Neural cell (in vitro differentiated cells): ENCODE measurements at regions not wholly inside any gene's neighbourhood (a gene's known extent, or its start where the extent isn't known, plus 50 kb on each side); places are given as distances from the start of the nearest gene placed in this dataset.

Experiments
- H2AFZ ChIP-seq: fragments of 200-600, 300-800 bp; sonication (generic), shearing (Covaris generic); 2 replicates; pipeline ENCODE4 v1.6.0; 2014; ENCODE audit warnings: low read depth, mild to moderate bottlenecking, antibody characterized with exemption, low read length, moderate library complexity
- H3F3A ChIP-seq: fragments of 200-600 bp; shearing (Covaris generic); 2 replicates; pipeline ENCODE4 v1.6.1; 2016; ENCODE audit warnings: mild to moderate bottlenecking, moderate library complexity, mixed read lengths, antibody characterized with exemption, low read length; ENCODE audit not compliant: insufficient read depth, poor library complexity, severe bottlenecking
- H3K27ac ChIP-seq: fragments of 200-600, 300-800 bp; sonication (generic), shearing (Covaris generic); 2 replicates; pipeline ENCODE4 v1.5.1; 2014; ENCODE audit warnings: mild to moderate bottlenecking, low read length, moderate library complexity
- H3K27me3 ChIP-seq: fragments of 300-800, 200-600 bp; sonication (generic), shearing (Covaris generic); 2 replicates; pipeline ENCODE4 v1.6.0; 2014; ENCODE audit warnings: mild to moderate bottlenecking, low read depth, low read length, moderate library complexity; ENCODE audit not compliant: insufficient read depth
- H3K36me3 ChIP-seq: fragments of 300-800, 200-600 bp; sonication (generic), shearing (Covaris generic); 2 replicates; pipeline ENCODE4 v1.5.1; 2014; ENCODE audit warnings: mild to moderate bottlenecking, antibody characterized with exemption, low read length, moderate library complexity; ENCODE audit not compliant: insufficient read depth
- H3K4me2 ChIP-seq: fragments of 300-800, 200-600 bp; sonication (generic), shearing (Covaris generic); 2 replicates; pipeline ENCODE4 v1.6.0; 2014; ENCODE audit warnings: mild to moderate bottlenecking, low read length
- H3K4me3 ChIP-seq: fragments of 300-800, 200-600 bp; sonication (generic), shearing (Covaris generic); 2 replicates; pipeline ENCODE4 v1.5.1; 2014; ENCODE audit warnings: mild to moderate bottlenecking, low read length, moderate library complexity
- H3K79me2 ChIP-seq: fragments of 200-600 bp; shearing (Covaris generic); replicated peaks from 2 replicates; pipeline ENCODE4 v1.6.0; 2014; ENCODE audit warnings: mild to moderate bottlenecking, low read length, moderate library complexity; ENCODE audit not compliant: insufficient read depth
- H3K9ac ChIP-seq: fragments of 300-800, 200-600 bp; sonication (generic), shearing (Covaris generic); 2 replicates; pipeline ENCODE4 v1.6.1; 2016; ENCODE audit warnings: mild to moderate bottlenecking, low read length, mixed read lengths
- H3K9me2 ChIP-seq: fragments of 200-600 bp; shearing (Covaris generic); 2 replicates; pipeline ENCODE4 v1.6.1; 2016; ENCODE audit warnings: mild to moderate bottlenecking, low read length, mixed read lengths; ENCODE audit not compliant: insufficient read depth
- H3K9me3 ChIP-seq: fragments of 200-600, 300-800 bp; sonication (generic), shearing (Covaris generic); 2 replicates; pipeline ENCODE4 v1.6.1; 2016; ENCODE audit warnings: mild to moderate bottlenecking, mixed run types, low read length, moderate library complexity, mixed read lengths
- H4K20me1 ChIP-seq: fragments of 200-600 bp; shearing (Covaris generic); 2 replicates; pipeline ENCODE4 v1.6.1; 2016; ENCODE audit warnings: mild to moderate bottlenecking, mixed run types; ENCODE audit not compliant: insufficient read depth
- CTCF ChIP-seq: fragments of 450-650 bp; IDR thresholded peaks from 2 replicates; pipeline ENCODE4 v1.5.1; 2014; ENCODE audit warnings: antibody characterized with exemption, mild to moderate bottlenecking, moderate library complexity; ENCODE audit not compliant: poor library complexity, severe bottlenecking
- EP300 ChIP-seq: fragments of 450-650 bp; conservative IDR thresholded peaks from 2 replicates; pipeline ENCODE4 v1.6.1; 2014; ENCODE audit warnings: antibody characterized with exemption, mild to moderate bottlenecking, moderate library complexity; ENCODE audit not compliant: poor library complexity, severe bottlenecking
- EZH2 ChIP-seq: fragments of 200-600, 300-800 bp; shearing (Covaris generic), sonication (generic); IDR thresholded peaks from 2 replicates; pipeline ENCODE4 v1.6.1; 2014; ENCODE audit warnings: antibody characterized with exemption, low read length, borderline replicate concordance, mild to moderate bottlenecking; ENCODE audit not compliant: insufficient read depth, poor library complexity, severe bottlenecking
- MXI1 ChIP-seq: fragments of 450-650 bp; conservative IDR thresholded peaks from 2 replicates; pipeline ENCODE4 v1.6.1; 2014; ENCODE audit warnings: antibody characterized with exemption, mild to moderate bottlenecking; ENCODE audit not compliant: poor library complexity, severe bottlenecking
- POLR2AphosphoS5 ChIP-seq: IDR thresholded peaks from 2 replicates; pipeline ENCODE4 v1.6.1; 2012
- RAD21 ChIP-seq: fragments of 450-650 bp; conservative IDR thresholded peaks from 2 replicates; pipeline ENCODE4 v1.6.1; 2014; ENCODE audit warnings: antibody characterized with exemption, mild to moderate bottlenecking, moderate library complexity
- SMC3 ChIP-seq: fragments of 450-650 bp; conservative IDR thresholded peaks from 2 replicates; pipeline ENCODE4 v1.6.1; 2014; ENCODE audit warnings: antibody characterized with exemption, mild to moderate bottlenecking, moderate library complexity; ENCODE audit not compliant: poor library complexity
- TAF1 ChIP-seq: IDR thresholded peaks from 2 replicates; pipeline ENCODE4 v1.6.1; 2012; ENCODE audit warnings: low read depth
- TF ChIP-seq, protein P1 (sequence below): IDR thresholded peaks from 2 replicates; pipeline ENCODE4 v1.6.1; 2012; ENCODE audit warnings: borderline replicate concordance

GRCh38 chr5:3230254-3230653, 365.4 kb upstream of the IRX1 start:
- TF ChIP-seq MXI1 (no peak), POLR2AphosphoS5 (no peak), TAF1 (no peak), SMC3 (no peak), RAD21 (no peak), EZH2 (no peak), CTCF (no peak), EP300 (no peak)
- Histone ChIP-seq H3K27ac (no peak overlapping the region), H3K27me3 (no peaks in the 10 kb centered on the region), H3K36me3 (no peaks in the 10 kb centered on the region), H3K9ac (no peak overlapping the region), H2AFZ (no peak overlapping the region), H3K9me2 (no peaks in the 10 kb centered on the region), H3F3A (no peaks in the 10 kb centered on the region), H3K4me3 (no peak overlapping the region), H3K9me3 (peaks cover 2% of the 10 kb centered on the region), H3K4me2 (no peak overlapping the region), H4K20me1 (no peaks in the 10 kb centered on the region), H3K79me2 (no peaks in the 10 kb centered on the region)

- no peaks in the 10 kb centered on the region for H3F3A ChIP-seq
- H3K79me2 ChIP-seq: no peaks in the 10 kb centered on the region
- no peaks in the 10 kb centered on the region for H4K20me1 ChIP-seq
- H3K27me3 ChIP-seq: no peaks in the 10 kb centered on the region
- H3K36me3 ChIP-seq: no peaks in the 10 kb centered on the region
- no peak overlapping the region for H2AFZ ChIP-seq
- H3K9ac ChIP-seq: no peak overlapping the region
- no peak for TF ChIP-seq TAF1
- no peak overlapping the region for H3K27ac ChIP-seq
- no peak overlapping the region for H3K4me2 ChIP-seq
- H3K4me3 ChIP-seq: no peak overlapping the region
- no peaks in the 10 kb centered on the region for H3K9me2 ChIP-seq
- no peaks in the 10 kb centered on the region for H3K9me3 ChIP-seq
These were observed 369.3 kb upstream of the IRX1 start for GRCh38 chr5:3226196-3226920.

DNA sequence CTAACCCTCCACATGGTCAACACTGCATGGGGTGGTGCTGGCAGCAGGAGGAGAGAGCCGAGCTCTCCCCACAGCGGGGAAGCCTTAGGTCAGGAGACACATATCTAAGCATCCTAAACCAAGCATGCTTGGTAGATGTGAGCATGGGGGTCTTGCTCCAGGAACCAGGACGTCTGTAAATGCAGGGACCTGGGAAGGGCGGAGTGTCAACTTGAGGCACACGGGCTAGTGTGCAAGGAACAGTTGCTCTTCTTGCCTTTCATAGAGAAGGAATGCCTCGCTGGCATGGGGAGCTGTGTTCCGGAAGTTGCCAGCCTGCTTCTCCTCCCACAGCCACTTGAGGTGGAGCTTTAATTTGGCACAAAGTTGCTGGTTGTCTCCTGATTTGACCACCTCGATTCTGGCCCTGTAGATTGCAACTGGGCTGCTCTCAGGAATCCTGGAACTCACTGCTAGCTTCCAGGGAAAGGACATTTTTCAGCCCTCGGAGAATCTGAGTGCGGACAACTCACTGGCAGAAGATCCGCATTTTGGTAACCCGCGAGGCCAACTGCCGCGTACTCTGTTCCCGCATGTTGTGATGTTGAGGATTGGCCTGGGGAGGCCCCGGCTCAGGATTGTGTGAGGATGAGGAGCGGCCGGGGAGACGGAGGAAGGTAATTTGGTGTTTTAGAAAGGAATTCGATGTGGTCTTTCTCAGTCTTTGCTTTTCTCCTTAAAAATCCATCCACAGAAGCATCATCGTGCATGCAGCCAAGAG, 370.3 kb upstream of the IRX1 start:
- Histone ChIP-seq H3K4me3 (no peak overlapping the region), H3F3A (no peaks in the 10 kb centered on the region), H3K9me2 (no peaks in the 10 kb centered on the region), H3K79me2 (no peaks in the 10 kb centered on the region), H3K27me3 (no peaks in the 10 kb centered on the region), H4K20me1 (no peaks in the 10 kb centered on the region), H3K27ac (no peak overlapping the region), H3K9me3 (no peaks in the 10 kb centered on the region), H2AFZ (no peak overlapping the region), H3K9ac (no peak overlapping the region), H3K4me2 (no peak overlapping the region), H3K36me3 (no peaks in the 10 kb centered on the region)
- TF ChIP-seq MXI1 (no peak), EZH2 (no peak), POLR2AphosphoS5 (no peak), CTCF (no peak), EP300 (no peak), TAF1 (no peak), RAD21 (no peak), SMC3 (no peak)
- TF ChIP-seq, protein P1, sequence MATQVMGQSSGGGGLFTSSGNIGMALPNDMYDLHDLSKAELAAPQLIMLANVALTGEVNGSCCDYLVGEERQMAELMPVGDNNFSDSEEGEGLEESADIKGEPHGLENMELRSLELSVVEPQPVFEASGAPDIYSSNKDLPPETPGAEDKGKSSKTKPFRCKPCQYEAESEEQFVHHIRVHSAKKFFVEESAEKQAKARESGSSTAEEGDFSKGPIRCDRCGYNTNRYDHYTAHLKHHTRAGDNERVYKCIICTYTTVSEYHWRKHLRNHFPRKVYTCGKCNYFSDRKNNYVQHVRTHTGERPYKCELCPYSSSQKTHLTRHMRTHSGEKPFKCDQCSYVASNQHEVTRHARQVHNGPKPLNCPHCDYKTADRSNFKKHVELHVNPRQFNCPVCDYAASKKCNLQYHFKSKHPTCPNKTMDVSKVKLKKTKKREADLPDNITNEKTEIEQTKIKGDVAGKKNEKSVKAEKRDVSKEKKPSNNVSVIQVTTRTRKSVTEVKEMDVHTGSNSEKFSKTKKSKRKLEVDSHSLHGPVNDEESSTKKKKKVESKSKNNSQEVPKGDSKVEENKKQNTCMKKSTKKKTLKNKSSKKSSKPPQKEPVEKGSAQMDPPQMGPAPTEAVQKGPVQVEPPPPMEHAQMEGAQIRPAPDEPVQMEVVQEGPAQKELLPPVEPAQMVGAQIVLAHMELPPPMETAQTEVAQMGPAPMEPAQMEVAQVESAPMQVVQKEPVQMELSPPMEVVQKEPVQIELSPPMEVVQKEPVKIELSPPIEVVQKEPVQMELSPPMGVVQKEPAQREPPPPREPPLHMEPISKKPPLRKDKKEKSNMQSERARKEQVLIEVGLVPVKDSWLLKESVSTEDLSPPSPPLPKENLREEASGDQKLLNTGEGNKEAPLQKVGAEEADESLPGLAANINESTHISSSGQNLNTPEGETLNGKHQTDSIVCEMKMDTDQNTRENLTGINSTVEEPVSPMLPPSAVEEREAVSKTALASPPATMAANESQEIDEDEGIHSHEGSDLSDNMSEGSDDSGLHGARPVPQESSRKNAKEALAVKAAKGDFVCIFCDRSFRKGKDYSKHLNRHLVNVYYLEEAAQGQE: no peak
